Activated CD4-positive, alpha-beta T cell treated with anti-CD3 and anti-CD28 coated beads for 1 hour (primary cell): ENCODE measurements at regions not wholly inside any gene's neighbourhood (a gene's known extent, or its start where the extent isn't known, plus 50 kb on each side); places are given as distances from the start of the nearest gene placed in this dataset.
"Not testable (repeated sequence)": the region's sequence is repeated elsewhere in the genome, so short reads cannot be mapped to it uniquely, and the experiment has no call there.

Experiments used
- DNase-seq: peaks from one replicate; pipeline ENCODE4 v3.0.0-alpha.2; 2020

DNA sequence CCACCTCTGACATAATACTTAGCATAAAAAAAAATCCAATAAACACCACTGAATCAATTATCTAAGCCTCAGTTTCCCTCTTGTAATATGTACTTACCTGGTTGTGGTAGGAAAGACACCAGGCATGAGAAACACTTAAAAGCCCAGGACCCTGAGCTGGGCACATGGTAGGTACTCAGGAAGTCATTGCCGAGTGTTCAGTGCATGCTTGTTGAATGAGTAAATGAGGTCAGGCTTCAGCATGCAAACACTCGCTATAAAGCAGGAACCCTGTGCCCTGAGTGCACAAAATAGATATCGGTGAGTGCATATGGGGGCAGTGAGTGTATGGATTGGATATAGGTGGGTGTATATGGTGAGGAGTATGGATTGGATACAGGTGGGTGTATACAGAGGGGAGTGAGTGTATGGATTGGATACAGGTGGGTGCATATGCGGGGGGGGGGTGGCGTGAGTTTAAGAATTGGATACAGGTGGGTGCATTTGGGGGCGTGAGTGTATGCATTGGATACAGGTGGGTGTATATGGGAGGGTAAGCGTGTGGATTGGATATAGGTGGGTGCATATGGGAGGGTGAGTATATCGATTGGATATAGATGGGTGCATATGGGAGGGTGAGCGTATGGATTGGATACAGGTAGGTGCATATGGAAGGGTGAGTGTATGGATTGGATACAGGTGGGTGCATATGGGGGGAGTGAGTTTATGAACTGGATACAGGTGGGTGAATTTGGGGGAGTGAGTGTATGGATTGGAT, 194.3 kb upstream of the MSX2 start:
- no peak for DNase-seq

DNA sequence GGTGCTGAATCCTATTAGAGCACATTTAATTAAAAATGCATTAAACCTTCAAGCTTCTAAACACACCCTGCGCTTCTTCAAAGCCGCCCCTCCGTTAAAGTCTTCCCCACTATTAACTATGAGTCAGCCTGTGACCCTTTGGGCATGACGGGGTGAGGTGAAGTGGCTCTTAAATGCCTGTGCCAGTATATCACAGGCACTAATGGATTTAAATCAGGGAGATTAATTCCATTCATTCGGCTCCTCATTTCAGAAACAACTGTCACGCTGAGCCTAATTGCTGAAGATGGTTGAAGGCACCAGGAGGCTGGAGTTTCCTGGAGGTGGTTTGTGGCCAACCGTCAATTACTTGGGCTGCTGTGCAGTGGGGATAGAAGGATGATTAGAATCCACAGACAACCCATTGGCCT, 192.6 kb upstream of the MSX2 start:
- DNase-seq, result no peak

DNA sequence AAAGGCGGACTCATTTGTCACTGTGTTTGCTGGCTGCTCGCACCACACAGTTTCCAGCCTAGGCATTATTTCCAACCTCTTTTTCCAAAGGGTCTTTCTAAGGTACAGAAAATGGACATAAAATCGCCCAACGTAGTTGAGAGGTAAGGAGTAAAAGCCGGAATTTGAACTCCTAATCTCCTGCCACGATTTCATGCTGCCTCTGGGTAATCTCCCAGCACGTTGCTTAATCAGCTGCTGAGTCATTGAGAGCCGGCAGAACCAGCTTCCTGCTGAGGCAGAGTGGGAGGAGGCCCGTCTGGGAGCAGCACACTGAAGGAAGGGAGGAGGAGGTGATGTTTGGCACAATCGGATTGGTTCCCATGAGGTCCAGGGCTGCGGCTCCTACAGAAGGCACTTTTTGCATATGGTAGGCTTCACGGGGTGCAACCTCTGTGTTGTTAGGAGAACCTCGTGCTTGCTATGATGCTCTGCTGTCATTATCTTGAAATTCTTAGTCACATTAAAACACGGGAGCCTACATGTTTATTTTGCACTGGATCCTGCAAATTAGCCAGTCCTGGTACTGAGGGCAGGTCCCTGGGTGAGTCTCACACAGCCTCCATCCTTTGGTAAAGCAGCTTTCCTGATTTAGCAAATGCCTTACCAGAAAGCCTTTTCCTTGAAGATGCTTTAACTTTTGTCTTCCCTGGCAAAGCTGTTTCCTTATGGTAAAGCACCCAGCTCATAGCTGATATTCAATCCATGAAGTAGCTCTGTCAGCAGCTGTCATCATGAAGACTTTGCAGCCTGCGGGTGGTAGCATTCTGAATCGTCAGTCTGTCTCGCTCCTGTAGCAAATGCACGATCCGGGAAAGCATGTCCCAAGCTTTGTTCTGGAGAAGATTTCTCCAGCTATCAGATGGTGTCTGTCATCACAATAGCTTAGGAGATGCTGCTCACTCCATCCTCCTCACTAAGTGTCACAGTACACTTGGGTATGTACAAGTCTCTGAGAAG, 191.6 kb upstream of the MSX2 start:
- DNase-seq, result no peak

DNA sequence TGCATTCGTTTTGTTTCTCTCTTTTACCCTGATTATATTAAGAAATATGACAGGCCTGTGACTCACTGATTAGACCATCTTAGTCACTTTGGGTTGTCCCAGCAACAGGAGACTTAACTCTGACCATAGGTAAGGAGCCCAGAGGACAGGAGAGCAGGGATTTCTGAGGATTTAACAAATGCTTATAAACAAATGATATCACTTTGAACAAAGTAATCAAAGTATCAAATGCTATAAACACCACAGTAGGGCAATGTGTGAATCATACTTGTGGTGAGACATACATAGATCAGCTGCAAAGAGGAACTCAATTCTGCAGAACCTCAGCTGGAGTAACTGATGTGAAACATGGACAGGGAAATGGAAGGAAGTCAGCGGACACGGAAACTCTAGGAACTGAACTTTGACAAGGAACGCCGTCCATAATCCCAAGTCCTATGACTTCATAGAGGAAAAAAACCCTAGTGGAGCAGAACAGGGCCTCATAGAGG, 190.6 kb upstream of the MSX2 start:
- no peak for DNase-seq

DNA sequence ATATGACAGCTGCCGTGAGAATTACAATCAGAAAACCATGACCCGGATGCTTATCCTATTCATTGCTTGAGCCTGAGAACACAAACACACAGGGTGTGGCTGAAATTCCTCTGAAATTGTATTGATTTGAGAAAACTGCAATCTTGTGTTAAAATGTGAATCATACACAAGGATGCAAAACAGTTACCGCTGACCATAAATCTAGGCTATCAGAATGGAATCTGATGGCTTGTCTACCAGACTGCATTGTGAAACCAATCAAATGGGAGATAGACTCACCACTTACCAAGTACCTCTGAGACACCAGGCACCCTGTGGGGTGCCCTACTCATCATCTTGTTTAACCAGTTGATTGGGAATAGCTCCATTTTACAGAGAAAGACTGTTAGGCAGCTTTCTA, 188.7 kb upstream of the MSX2 start:
- DNase-seq, result no peak

DNA sequence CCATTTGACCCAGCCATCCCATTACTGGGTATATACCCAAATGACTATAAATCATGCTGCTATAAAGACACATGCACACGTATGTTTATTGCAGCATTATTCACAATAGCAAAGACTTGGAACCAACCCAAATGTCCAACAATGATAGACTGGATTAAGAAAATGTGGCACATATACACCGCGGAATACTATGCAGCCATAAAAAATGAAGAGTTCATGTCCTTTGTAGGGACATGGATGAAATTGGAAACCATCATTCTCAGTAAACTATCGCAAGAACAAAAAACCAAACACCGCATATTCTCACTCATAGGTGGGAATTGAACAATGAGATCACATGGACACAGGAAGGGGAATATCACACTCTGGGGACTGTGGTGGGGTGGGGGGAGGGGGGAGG, 184.6 kb upstream of the MSX2 start:
- not testable (repeated sequence) for DNase-seq

DNA sequence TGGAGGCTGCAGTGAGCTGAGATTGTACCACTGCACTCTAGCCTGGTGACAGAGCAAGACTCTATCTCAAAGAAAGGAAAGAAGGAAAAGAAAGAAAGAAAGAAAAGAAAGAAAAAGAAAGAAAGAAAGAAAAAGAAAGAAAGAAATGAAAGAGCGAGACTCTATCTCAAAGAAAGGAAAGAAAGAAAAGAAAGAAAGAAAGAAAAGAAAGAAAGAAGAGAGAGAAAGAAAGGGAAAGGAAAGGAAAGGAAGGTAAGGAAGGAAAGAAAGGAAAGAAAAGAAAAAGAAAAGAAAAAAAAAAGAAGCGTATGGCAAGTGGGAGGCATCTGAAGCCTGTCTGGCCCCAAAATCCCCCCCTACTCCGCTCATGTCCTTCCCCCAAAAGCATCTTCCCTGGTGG, 182.3 kb upstream of the MSX2 start:
- DNase-seq, result no peak

DNA sequence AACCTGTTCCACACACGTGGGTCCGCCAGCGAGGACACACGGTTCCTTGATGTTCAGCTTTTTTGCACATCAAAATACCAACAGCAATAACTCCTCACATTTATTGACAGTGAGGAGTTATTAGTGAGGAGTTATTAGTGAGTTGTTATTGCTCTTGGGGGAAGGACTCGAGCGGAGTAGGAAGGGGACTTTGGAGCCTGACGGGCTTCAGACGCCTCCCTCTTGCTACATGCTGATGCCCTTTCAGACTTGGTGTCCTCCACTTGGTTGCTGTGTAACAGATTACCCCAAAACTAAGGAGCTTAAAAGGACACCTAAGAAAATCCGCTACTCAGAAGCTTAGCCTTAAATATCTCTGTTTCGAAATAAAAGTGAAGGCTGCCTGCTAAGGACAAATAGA, 181.9 kb upstream of the MSX2 start:
- DNase-seq, result no peak

DNA sequence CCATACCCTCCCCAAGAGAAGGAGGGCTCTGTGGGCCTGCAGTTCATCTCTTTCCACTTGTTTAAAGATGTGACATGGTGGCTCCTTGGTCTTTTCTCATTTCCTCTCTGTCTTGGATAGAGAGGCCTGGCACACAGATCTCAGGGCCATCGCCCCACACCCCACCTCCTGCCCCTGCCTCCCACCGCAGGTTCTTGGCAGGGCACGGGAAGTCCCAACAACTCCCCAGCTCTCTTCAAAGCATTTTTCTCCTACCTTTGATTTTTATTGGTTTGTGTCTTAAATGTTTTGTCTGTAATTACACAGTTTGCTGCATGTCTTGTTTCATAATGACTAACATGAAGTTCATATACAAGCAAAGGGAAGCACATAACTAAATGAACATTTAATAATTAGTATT, 178.5 kb upstream of the MSX2 start:
- no peak for DNase-seq

DNA sequence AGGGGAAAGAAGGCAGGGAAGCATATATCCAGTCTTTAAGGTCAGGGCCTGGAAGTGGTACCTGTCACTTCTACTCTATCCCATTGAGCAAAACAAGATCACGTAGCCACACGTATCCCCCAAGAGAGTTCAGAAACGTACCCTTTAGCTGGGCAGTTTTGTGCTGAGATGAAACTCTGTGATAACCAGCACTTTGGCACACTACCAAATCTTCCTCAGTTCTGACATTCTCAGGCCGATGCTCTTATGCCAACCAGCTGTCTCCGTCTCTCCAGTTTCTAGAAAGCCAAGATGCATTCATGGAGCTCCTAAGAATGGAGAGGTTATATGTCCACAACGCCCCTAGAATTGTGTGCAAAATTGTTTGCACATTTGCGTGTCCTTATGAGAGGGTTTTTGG, 176.6 kb upstream of the MSX2 start:
- no peak for DNase-seq

DNA sequence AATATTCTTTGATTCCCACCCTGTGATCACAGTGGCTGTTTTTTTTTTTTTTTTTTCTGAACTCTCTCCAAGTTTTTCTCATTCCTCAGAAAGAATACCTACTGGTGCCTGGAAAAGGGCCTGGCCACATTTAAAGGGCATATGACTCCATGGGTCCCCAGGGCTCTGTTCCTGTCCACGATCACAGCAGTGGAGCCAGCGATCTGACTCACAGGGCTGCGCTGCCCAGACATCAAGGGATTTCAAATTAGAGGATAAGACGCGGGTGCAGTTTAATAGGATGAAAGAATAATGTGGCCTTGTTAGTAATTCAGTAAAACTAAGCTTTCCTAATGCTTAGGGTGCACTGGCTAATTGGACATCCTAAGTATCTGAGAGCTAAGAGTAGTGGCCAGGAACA, 175.1 kb upstream of the MSX2 start:
- DNase-seq, result no peak

DNA sequence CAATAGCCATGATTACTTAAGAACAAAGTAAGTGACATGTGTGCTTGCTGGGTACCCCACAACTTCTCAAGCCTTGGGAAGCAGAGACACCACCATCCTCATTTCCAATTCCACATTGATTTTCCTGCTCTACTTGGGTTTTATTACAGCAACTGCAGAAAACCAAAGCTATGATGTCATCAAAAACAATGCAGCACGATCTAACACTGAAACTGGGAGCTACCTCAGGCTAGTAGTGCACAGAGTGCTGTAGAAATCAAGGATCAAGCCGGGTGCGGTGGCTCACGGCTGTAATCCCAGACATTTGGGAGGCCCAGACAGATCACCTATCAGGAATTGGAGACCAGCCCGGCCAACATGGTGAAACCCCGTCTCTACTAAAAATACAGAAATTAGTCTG, 174.4 kb upstream of the MSX2 start:
- no peak for DNase-seq

DNA sequence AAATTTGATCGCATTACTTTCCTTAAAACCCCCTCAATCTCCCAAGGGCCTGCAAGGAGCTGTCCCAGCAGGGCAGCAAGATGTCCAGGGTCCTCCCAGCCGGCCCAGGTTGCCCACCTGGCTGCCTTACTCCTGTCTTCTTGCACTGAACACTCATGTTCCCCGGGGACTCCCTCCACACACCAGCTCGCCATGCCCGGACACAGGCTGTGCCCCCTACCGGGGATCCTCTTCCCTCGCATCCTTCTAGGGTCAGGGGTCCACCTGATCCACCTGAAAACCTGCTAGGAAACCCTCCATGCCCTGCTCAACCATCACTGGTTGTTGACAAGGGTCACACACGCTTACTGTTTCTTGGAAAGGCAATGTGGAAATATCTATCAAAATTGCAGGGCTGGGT, 172.0 kb upstream of the MSX2 start:
- DNase-seq, result no peak

DNA sequence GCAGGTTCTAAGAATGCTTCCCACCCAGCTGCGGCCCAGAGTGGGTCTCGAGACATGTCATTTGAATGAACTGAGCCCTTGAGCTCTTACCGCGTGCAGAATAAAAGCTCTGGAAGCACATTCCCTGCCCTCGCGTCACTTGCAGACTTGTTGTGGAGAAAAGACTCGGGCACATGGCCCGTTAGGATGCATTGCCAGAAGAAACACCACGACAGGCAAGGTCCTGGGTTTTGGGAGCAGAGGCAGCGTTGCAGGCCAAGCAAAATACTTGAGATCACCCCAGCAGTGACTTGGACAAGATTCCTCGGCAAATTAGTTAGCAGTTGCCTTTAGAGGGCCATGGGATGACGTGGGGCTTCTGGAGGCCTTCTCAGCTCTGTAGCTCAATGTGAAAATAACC, 170.8 kb upstream of the MSX2 start:
- no peak for DNase-seq

DNA sequence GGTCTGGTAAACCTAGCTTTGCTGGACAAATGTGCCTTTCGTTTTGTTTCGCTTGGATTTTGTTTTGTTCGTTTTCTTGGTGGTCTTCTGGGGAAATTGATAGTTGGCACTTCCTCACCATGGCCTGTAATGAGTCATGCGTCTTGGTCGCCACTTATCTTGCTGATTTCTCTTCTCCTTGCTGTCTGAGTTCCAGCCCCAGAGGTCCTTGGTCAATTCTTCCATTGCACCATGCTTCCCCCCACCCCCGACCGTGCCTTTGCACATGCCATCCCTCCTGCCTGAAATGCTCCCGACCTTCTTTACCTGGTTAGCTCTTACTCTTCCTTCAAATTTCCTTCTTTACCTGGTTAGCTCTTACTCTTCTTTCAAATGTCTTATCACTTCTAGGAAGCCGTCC, 168.7 kb upstream of the MSX2 start:
- no peak for DNase-seq

DNA sequence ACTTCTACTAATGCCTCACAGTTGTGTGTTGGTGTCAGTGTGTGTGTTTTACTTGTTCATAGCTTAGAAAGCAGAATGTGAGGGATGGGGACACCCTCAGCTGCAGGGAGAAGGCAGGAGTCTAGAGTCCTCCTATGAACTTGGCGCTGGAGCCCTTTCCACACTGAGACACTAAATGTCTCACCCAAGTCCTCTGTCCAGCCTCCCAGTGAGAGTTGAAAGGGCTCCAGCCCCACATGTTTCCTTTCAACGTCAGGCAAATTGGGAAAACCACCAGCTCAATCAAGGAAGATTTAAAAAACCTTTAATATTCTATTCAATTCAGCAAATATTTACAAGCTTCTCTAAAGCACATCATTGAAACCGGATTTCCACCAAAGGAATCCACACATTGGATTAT, 167.6 kb upstream of the MSX2 start:
- DNase-seq, result no peak

DNA sequence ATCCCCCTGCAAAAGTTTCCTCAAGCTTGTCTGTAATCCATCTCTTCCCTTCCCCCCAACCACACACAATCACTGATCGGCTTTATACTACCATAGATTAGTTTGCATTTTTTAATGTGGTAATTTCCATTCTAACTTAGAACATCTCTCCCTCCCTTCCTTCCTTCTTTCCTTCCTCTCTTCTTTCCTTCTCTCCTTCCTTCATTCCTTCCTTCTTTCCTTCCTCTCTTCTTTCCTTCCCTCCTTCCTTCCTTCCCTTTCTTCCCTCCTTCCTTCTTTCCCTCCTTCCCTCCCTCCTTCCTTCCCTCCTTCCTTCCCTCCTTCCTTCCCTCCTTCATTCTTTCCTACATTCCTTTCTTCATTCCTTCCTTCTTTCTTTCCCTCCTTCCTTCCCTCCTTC, 166.2 kb upstream of the MSX2 start:
- DNase-seq, result no peak

DNA sequence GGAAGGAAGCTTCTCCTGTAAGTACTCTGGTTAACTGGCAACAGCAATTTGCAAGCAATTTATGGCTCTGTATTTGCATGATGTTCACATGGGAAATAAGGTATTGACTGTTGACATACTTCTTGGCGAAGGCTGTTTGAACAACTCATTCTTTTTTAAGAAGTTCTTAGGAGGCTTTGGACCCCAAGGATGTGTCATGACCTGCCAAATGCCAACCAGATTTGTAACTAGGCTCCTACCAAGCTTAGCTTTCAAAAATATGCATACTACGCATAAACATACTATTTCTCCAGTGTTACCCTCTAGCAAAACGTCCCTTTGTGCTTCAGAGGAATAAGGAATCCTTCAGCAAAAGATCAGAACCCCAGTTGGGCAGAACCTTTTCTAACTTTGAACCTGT, 165.2 kb upstream of the MSX2 start:
- no peak for DNase-seq

DNA sequence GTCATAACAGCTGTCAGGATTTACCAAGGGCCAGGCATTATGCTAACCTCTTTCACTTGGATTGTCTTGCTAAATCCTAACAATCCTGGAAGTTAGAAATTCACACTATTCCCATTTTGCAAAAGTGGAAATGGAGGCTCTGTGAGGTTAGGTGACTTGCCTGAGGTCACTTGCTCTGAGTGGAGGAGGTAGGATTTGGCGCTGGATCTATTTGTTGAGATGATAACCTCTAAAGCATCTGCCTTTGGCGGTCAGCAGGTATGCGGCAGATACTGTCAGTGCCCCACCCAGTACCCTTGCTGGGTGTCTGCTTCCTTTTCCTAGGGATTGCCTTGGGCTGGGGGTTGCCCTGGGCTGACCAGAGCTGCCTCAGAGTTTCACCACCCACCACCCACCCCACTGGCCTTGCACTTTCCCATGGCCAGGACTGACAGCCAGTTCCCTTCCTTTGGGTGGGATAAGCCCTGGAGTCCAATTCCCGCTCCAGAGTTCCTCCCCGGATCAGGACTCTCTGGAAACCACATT, 164.8 kb upstream of the MSX2 start:
- DNase-seq, result no peak

DNA sequence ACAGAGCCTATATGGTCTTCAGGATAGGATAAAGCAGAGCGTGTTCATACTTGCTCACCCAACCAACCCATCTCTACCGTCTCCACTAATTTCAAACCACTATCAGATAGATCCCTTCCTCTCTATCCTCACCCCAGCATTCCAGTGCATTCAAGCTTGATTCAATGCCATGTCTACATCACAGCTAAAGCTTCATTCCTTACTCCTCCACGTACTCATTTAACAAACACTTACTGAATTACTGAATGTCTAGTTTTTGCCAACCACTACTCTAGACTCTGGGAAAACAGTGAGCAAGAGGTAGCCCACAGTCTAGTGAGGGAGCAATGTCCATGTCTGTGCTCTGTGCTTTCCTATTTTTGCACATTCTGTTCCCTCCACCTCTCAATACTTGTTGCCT, 163.5 kb upstream of the MSX2 start:
- DNase-seq, result no peak

DNA sequence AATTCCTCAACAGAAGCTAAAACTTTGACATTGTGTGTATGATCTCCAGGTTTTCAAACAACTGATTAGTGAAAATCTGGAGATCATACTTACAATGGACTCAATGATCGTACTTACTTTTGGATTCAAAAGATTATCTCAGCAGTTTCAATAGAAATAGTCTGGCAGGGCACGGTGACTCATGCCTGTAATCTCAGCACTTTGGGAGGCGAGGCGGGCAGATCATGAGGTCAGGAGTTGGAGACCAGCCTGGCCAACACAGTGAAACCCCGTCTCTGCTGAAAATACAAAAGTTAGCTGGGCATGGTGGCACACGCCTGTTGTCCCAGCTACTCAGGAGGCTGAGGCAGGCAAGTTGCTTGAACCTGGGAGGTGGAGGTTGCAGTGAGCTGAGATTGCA, 161.3 kb upstream of the MSX2 start:
- DNase-seq, result not testable (repeated sequence)

DNA sequence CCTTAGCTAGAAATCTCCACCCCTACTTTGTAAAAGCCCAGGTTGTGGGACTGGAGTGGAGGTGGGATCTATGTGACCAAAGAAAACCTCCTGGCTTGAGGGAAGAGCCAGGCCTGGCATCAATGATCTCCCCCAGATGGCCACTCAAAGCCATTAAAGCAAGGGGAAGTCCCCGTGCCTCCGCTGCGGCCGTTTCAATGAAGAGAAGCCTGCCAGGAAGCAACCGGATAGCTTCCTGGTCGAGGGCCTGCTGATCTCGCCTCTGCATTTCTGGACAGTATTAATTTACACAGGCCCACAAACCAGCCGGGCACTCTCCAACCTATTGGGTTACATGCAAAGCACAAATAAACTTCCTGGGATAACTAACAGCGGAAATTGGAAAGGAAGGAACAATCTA, 160.5 kb upstream of the MSX2 start:
- DNase-seq, result no peak

DNA sequence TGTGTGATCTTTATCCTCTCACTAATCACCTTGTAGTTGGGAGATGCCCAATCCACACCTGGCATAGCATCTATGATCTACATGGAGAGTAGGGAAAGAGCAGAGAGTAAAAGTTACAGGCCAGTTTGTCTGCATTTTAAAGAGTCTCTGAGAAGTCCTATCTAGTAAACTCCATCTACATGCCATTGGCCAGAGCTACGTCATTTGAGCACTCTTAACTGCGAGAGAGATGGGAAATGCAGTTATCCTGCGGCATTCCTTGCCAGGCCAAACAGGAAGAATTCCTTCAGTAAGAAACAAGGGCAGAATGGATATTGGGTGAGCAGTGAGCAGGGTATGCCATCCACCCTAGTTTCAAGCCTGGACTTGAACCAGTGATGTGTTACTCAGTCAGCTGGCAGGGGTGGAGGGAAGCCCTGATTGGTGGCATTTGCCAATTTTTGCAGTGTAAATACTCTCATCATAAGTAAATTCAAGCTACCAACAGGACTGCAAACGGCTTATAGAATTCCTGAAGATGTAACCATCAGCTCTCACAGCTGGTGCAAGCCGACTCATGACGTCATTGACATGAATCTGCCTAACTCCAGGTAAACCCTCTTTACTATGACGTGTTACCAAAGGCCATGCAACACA, 156.8 kb upstream of the MSX2 start:
- no peak for DNase-seq
